ENCODE measurements at regions not wholly inside any gene's neighbourhood (a gene's known extent, or its start where the extent isn't known, plus 50 kb on each side); places are given as distances from the start of the nearest gene placed in this dataset.

- TF ChIP-seq CTCF (IDR thresholded peaks at IDR 0.05) (no peak), POLR2A (IDR thresholded peaks at IDR 0.05) (no peak)
Observed at GRCh38 chr4:123649250-123649644, 252.7 kb downstream of the SPRY1 start.
